BLaER1 treated with 17β-estradiol and CSF1 and Interleukin-3, amounts not matched to agents 10 nM and 100 nM (cell line): ENCODE measurements at regions not wholly inside any gene's neighbourhood (a gene's known extent, or its start where the extent isn't known, plus 50 kb on each side); places are given as distances from the start of the nearest gene placed in this dataset.

Source experiments
- H3K27ac ChIP-seq, 11 experiments: shearing (Covaris generic); formaldehyde crosslinking; 2 replicates each; pipeline ENCODE4 v1.8.1; 2022
- H3K27me3 ChIP-seq, 11 experiments: shearing (Covaris generic); formaldehyde crosslinking; 2 replicates each; pipeline ENCODE4 v1.8.1; 2022
- H3K36me3 ChIP-seq, 11 experiments: shearing (Covaris generic); formaldehyde crosslinking; 2 replicates each; pipeline ENCODE4 v1.8.1; 2022
- H3K4me1 ChIP-seq, 10 experiments: shearing (Covaris generic); formaldehyde crosslinking; 2 replicates each; pipeline ENCODE4 v1.8.1; 2022
- H3K4me2 ChIP-seq, 11 experiments: shearing (Covaris generic); formaldehyde crosslinking; 2 replicates each; pipeline ENCODE4 v1.8.1; 2022
- H3K4me3 ChIP-seq, 10 experiments: shearing (Covaris generic); formaldehyde crosslinking; 2 replicates each; pipeline ENCODE4 v1.8.1; 2022
- H3K9ac ChIP-seq, 11 experiments: shearing (Covaris generic); formaldehyde crosslinking; 2 replicates each; pipeline ENCODE4 v1.8.1; 2022
- H3K9me3 ChIP-seq, 11 experiments: shearing (Covaris generic); formaldehyde crosslinking; replicated peaks in 1 of 11; 2 replicates each; pipeline ENCODE4 v1.8.1; 2022
- H4K20me1 ChIP-seq, 11 experiments: shearing (Covaris generic); formaldehyde crosslinking; 2 replicates each; pipeline ENCODE4 v1.8.1; 2022
- Cebpa-rat ChIP-seq, 11 experiments: shearing (Covaris generic); IDR thresholded peaks; 2 replicates each; pipeline ENCODE4 v1.8.1; 2022

DNA sequence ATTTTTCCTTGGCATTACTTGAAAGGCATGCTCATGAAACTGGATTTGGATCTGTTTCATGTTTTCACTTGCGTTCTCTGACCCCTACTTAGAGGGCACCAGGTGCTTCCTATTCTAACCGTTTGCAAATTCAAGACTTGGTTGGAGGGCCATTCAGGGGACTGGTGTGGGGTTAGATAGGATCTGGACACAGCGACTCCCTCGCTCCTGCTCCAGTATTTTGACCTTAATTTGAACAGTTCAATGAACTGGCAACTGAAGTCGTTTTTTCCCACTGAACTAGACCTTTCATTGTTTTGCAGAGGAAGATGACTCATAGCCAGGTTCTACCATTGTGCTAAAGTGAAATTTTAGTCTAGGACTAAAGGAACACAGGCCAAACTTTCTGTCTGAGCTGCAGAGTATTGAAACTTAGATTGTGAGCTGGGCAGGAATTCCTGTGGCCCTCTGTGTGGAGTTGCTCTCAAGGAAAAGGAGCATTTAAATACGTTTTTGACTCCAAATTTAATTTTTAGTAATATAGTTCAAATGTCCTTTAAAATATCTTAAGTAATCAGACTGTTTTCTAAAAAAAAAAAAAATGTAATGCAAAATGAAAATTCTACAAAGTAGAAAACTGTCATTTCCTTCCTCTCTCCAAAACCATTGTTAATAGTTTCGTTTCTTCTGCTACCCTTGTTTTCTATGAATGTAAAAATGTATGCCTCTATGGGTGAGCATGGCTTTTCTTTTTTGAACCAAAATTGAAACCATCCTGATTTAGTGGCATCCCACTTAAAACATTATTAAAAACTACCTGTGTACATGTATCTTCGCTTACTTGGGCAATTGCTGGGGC, 64.8 kb downstream of the UTRN start:
- no peak for TF ChIP-seq Cebpa-rat (IDR thresholded peaks at IDR 0.05)
- Histone ChIP-seq H3K4me3 (peak overlapping the region; percentile 46 to 70 (median 57)), H3K9ac (peak overlapping the region; percentile 73 to 88 (median 81)), H3K27me3 (no peaks in the 10 kb centered on the region), H3K4me2 (peak overlapping the region; percentile 86 to 97 (median 92)), H3K27ac (peak overlapping the region; percentile 51 to 96 (median 92); a peak in 21 of 22 replicates), H4K20me1 (peaks cover 0 to 4% (median 0%) of the 10 kb centered on the region in 11 experiments; a peak in 1 of 22 replicates), H3K9me3 (peaks cover 0 to 13% (median 8%) of the 10 kb centered on the region in 11 experiments; a peak in 6 of 22 replicates), H3K4me1 (peaks cover 93 to 99% (median 96%) of the 10 kb centered on the region in 10 experiments), H3K36me3 (peaks cover 0 to 21% (median 14%) of the 10 kb centered on the region in 11 experiments; a peak in 14 of 22 replicates)

DNA sequence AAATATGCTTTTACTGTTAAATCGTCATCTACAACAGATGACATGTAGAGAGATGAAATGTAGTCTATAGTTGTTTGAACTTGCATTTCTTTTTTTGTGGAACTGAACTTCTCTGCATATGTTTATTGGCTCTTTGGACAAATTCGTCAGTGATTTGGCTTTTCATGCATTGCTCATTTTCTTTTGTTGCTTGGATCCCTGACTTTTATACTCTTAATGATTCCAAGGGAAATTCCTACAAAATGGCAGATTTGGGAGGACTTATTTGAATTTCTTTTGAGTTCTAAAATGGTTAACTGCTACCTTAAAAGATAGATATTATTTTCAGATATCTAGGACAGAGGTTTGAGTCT, 65.4 kb downstream of the UTRN start:
- H3K4me2 ChIP-seq: peak overlapping the region; percentile 86 to 97 (median 92)
- peaks cover 0 to 18% (median 8%) of the 10 kb centered on the region in 11 experiments; a peak in 6 of 22 replicates for H3K9me3 ChIP-seq
- no peaks in the 10 kb centered on the region for H3K27me3 ChIP-seq
- H3K27ac ChIP-seq: peak overlapping the region; percentile 51 to 96 (median 92); a peak in 21 of 22 replicates
- peak overlapping the region; percentile 46 to 70 (median 57) for H3K4me3 ChIP-seq
- H3K36me3 ChIP-seq: peaks cover 0 to 25% (median 18%) of the 10 kb centered on the region in 11 experiments; a peak in 15 of 22 replicates
- peaks cover 87 to 99% (median 91%) of the 10 kb centered on the region in 10 experiments for H3K4me1 ChIP-seq
- peak overlapping the region; percentile 73 to 88 (median 81) for H3K9ac ChIP-seq
- no peak for TF ChIP-seq Cebpa-rat (IDR thresholded peaks at IDR 0.05)
- H4K20me1 ChIP-seq: peaks cover 0 to 4% (median 0%) of the 10 kb centered on the region in 11 experiments; a peak in 2 of 22 replicates

DNA sequence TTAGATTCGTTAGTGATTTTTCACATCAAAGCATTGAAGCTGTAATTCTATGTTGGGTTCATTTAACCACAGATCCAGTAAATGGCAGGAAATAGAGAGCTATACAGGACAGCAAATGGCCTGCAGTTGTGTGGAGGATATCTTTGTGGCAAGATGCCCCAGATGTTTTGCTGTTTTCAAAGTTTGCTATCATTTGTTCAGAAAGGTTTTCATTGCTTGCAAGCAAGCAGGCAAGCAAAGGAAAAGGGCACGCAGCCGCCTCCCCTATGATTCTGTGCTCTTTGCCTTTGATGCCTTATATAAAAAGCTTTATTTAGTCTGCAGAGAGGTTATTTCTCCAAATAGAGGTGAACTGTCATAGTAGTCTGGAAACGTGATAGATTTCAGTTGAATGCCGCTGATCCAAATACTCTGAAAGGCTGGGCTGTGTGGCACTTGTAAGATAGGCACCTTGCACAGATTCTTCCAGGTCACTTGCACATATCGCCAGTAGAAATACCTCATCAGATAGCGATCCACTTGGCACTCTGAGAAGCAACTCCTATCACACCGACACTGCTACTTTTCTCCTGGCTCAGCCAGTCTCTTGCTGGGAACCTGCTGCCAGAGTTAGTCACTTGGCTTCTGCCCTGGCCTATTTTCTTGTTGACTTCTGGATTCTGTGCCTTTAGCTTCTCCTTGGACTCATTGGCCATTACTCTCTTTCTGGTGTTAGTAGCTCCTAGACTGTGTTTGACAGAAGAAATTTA, 66.4 kb downstream of the UTRN start:
- Histone ChIP-seq H3K27me3 (no peaks in the 10 kb centered on the region), H3K9me3 (peaks cover 0 to 18% (median 8%) of the 10 kb centered on the region in 11 experiments; a peak in 6 of 22 replicates), H3K36me3 (peaks cover 0 to 34% (median 18%) of the 10 kb centered on the region in 11 experiments; a peak in 15 of 22 replicates), H3K4me3 (peak overlapping the region; percentile 46 to 70 (median 57)), H3K4me1 (peaks cover 76 to 97% (median 86%) of the 10 kb centered on the region in 10 experiments), H3K27ac (peak overlapping the region; percentile 51 to 96 (median 92); a peak in 21 of 22 replicates), H4K20me1 (peaks cover 0 to 7% (median 0%) of the 10 kb centered on the region in 11 experiments; a peak in 4 of 22 replicates), H3K9ac (peak overlapping the region; percentile 73 to 88 (median 81)), H3K4me2 (peak overlapping the region; percentile 86 to 97 (median 92))
- TF ChIP-seq Cebpa-rat (IDR thresholded peaks at IDR 0.05): no peak

DNA sequence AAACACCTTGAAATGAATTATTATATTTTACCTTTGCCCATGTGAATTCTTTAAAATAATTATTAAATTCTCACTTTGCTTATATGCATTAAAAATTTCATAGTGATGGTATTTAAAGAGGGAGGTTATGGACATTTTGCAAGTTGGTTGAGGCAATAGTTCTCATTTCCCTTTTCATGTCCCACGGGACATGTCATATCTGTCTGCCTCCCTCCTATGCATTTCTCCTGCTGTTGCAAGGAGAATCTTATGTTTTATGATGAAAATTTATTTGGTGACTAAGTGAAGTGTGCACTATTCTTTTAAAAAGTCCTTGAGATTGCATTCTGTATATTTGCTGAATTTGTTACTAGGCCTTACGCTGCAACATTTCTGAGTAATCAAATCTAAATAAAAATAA, 67.2 kb downstream of the UTRN start:
- H3K27me3 ChIP-seq: no peaks in the 10 kb centered on the region
- peak in 7 of 11 experiments; percentile 57 to 94 (median 76); a peak in 10 of 22 replicates for TF ChIP-seq Cebpa-rat (IDR thresholded peaks at IDR 0.05)
- H3K36me3 ChIP-seq: peaks cover 0 to 42% (median 21%) of the 10 kb centered on the region in 11 experiments; a peak in 15 of 22 replicates
- H3K9me3 ChIP-seq: peaks cover 0 to 18% (median 8%) of the 10 kb centered on the region in 11 experiments; a peak in 6 of 22 replicates
- peaks cover 0 to 14% (median 0%) of the 10 kb centered on the region in 11 experiments; a peak in 6 of 22 replicates for H4K20me1 ChIP-seq
- peaks cover 69 to 90% (median 79%) of the 10 kb centered on the region in 10 experiments for H3K4me1 ChIP-seq
- peak overlapping the region; percentile 51 to 96 (median 92); a peak in 21 of 22 replicates for H3K27ac ChIP-seq
- H3K4me2 ChIP-seq: peak overlapping the region; percentile 86 to 97 (median 92)
- H3K4me3 ChIP-seq: peak overlapping the region; percentile 46 to 70 (median 57); a peak in 15 of 20 replicates
- peak overlapping the region in 10 of 11 experiments; percentile 73 to 88 (median 82); a peak in 20 of 22 replicates for H3K9ac ChIP-seq

DNA sequence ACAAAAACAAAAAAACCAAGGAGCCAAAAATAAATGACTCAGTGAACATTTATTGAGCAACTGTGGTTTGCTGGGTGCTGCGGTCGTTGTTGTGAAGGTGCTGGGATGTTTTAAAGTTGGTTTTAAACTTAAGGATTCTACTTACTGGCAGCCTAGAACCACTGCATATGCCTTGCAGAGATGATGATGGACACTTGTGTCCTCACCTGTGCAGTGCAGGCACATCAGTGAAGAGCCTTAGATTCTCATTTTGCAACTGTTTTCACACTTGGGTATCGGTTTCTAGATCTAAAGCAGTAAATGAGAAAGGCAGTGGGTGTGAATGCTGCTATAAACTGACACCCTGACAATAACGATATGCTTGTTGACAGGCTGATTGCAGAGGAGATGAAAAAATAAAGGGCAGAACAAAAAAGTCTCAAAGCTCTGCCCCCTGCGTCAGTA, 68.8 kb downstream of the UTRN start:
- no peak for TF ChIP-seq Cebpa-rat (IDR thresholded peaks at IDR 0.05)
- Histone ChIP-seq H3K4me2 (peak overlapping the region; percentile 86 to 97 (median 92)), H3K9me3 (peaks cover 0 to 14% (median 6%) of the 10 kb centered on the region in 11 experiments; a peak in 6 of 22 replicates), H4K20me1 (peaks cover 0 to 29% (median 12%) of the 10 kb centered on the region in 11 experiments; a peak in 10 of 22 replicates), H3K4me3 (no peak overlapping the region; a peak in 1 of 20 replicates), H3K36me3 (peaks cover 0 to 48% (median 28%) of the 10 kb centered on the region in 11 experiments; a peak in 16 of 22 replicates), H3K9ac (peak overlapping the region in 7 of 11 experiments; percentile 69 to 88 (median 82); a peak in 7 of 22 replicates), H3K4me1 (peaks cover 53 to 75% (median 63%) of the 10 kb centered on the region in 10 experiments), H3K27ac (peak overlapping the region in 10 of 11 experiments; percentile 76 to 96 (median 92); a peak in 19 of 22 replicates), H3K27me3 (no peaks in the 10 kb centered on the region)

DNA sequence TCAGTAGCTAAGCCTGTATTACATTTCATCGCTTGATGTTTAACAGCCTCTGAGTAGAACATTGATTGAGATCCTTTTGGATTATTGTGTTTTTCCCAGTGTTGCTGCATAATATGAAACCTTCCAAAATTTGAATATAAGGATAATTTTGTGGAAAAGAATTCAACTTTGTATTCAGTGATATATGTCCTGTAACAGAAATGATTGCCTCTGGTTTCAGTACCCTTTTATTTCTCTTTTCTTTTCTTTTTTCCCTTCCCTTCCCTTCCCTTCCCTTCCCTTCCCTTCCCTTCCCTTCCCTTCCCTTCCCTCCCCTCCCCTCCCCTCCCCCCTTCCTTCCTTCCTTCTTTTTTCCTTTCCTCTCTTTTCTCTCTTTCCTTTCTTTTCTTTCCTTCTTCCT, 74.6 kb downstream of the UTRN start:
- peaks cover 0 to 6% (median 0%) of the 10 kb centered on the region in 11 experiments; a peak in 1 of 22 replicates for H3K9me3 ChIP-seq
- H3K4me2 ChIP-seq: 0 out of 22 replicates have a peak overlapping the region, but pooled peaks of 1 of the 11 experiments have one; percentile 24
- peaks cover 16 to 83% (median 40%) of the 10 kb centered on the region in 11 experiments; a peak in 20 of 22 replicates for H4K20me1 ChIP-seq
- no peak for TF ChIP-seq Cebpa-rat (IDR thresholded peaks at IDR 0.05)
- H3K4me3 ChIP-seq: no peak overlapping the region
- H3K9ac ChIP-seq: no peak overlapping the region
- H3K27me3 ChIP-seq: no peaks in the 10 kb centered on the region
- peaks cover 0 to 88% (median 42%) of the 10 kb centered on the region in 11 experiments; a peak in 17 of 22 replicates for H3K36me3 ChIP-seq
- peaks cover 20 to 52% (median 32%) of the 10 kb centered on the region in 10 experiments for H3K4me1 ChIP-seq
- H3K27ac ChIP-seq: no peak overlapping the region

DNA sequence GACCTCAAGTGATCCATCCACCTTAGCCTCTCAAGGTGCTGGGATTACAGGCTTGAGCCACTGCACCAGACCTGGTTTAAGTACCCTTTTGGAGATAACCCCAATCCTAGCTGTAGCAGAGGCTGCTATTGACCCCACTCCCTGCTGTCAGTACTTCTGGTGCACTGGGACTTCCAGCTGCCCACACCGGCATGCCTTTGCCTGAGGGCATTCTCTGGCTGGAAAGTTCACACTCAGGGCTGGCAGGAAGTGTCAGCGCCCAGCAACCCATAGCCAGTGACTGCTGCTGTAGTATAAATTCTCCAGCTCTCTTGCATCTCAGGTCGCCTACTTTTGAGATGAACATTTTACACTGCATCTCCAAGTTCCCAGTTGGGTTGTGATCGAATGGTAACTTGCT, 75.3 kb downstream of the UTRN start:
- no peak overlapping the region for H3K4me3 ChIP-seq
- H3K9ac ChIP-seq: no peak overlapping the region
- peak overlapping the region in 7 of 11 experiments; percentile 8 to 35 (median 20); a peak in 7 of 22 replicates for H3K4me2 ChIP-seq
- H3K36me3 ChIP-seq: peaks cover 0 to 86% (median 41%) of the 10 kb centered on the region in 11 experiments; a peak in 17 of 22 replicates
- no peaks in the 10 kb centered on the region for H3K27me3 ChIP-seq
- H3K27ac ChIP-seq: no peak overlapping the region
- TF ChIP-seq Cebpa-rat (IDR thresholded peaks at IDR 0.05): no peak
- peaks cover 25 to 53% (median 36%) of the 10 kb centered on the region in 10 experiments for H3K4me1 ChIP-seq
- peaks cover 0 to under 1% (median 0%) of the 10 kb centered on the region in 11 experiments; a peak in 1 of 22 replicates for H3K9me3 ChIP-seq
- H4K20me1 ChIP-seq: peaks cover 18 to 89% (median 42%) of the 10 kb centered on the region in 11 experiments; a peak in 20 of 22 replicates
